ENCODE measurements at regions not wholly inside any gene's neighbourhood (a gene's known extent, or its start where the extent isn't known, plus 50 kb on each side); places are given as distances from the start of the nearest gene placed in this dataset.
"Not testable (repeated sequence)": the region's sequence is repeated elsewhere in the genome, so short reads cannot be mapped to it uniquely, and the experiment has no call there.

- no peak overlapping the region for H3K4me3 Mint-ChIP-seq (ENCODE audit: unreplicated experiment)
- H3K27me3 Mint-ChIP-seq (ENCODE audit: unreplicated experiment), result no peaks in the 10 kb centered on the region
- TF ChIP-seq, protein P1, sequence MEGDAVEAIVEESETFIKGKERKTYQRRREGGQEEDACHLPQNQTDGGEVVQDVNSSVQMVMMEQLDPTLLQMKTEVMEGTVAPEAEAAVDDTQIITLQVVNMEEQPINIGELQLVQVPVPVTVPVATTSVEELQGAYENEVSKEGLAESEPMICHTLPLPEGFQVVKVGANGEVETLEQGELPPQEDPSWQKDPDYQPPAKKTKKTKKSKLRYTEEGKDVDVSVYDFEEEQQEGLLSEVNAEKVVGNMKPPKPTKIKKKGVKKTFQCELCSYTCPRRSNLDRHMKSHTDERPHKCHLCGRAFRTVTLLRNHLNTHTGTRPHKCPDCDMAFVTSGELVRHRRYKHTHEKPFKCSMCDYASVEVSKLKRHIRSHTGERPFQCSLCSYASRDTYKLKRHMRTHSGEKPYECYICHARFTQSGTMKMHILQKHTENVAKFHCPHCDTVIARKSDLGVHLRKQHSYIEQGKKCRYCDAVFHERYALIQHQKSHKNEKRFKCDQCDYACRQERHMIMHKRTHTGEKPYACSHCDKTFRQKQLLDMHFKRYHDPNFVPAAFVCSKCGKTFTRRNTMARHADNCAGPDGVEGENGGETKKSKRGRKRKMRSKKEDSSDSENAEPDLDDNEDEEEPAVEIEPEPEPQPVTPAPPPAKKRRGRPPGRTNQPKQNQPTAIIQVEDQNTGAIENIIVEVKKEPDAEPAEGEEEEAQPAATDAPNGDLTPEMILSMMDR (IDR thresholded peaks at IDR 0.05; ENCODE audit: unreplicated experiment), result no peak
- no peaks in the 10 kb centered on the region for H3K36me3 Mint-ChIP-seq (ENCODE audit: low read depth, unreplicated experiment)
- H3K4me1 Mint-ChIP-seq (ENCODE audit: unreplicated experiment), result no peaks in the 10 kb centered on the region
- peaks cover 1% of the 10 kb centered on the region for H3K9me3 Mint-ChIP-seq (ENCODE audit: unreplicated experiment)
- H3K27ac Mint-ChIP-seq (ENCODE audit: unreplicated experiment), result no peak overlapping the region
- no peak for DNase-seq (ENCODE audit: low spot score)
Measured at GRCh38 chr5:25334350-25334749, 689.6 kb upstream of the CDH10 start.

GRCh38 chr5:25330721-25331120, 685.9 kb upstream of the CDH10 start:
- peaks cover 4% of the 10 kb centered on the region for H3K9me3 Mint-ChIP-seq (ENCODE audit: unreplicated experiment)
- no peaks in the 10 kb centered on the region for H3K27me3 Mint-ChIP-seq (ENCODE audit: unreplicated experiment)
- no peaks in the 10 kb centered on the region for H3K36me3 Mint-ChIP-seq (ENCODE audit: low read depth, unreplicated experiment)
- TF ChIP-seq, protein P1 (IDR thresholded peaks at IDR 0.05; ENCODE audit: unreplicated experiment), result no peak
- no peak for DNase-seq (ENCODE audit: low spot score)
- no peak overlapping the region for H3K4me3 Mint-ChIP-seq (ENCODE audit: unreplicated experiment)
- no peak overlapping the region for H3K27ac Mint-ChIP-seq (ENCODE audit: unreplicated experiment)
- no peaks in the 10 kb centered on the region for H3K4me1 Mint-ChIP-seq (ENCODE audit: unreplicated experiment)

GRCh38 chr5:25327172-25327571, 682.4 kb upstream of the CDH10 start:
- no peaks in the 10 kb centered on the region for H3K27me3 Mint-ChIP-seq (ENCODE audit: unreplicated experiment)

GRCh38 chr5:25301836-25302235, 657.1 kb upstream of the CDH10 start:
- Mint-ChIP-seq H3K27ac (ENCODE audit: unreplicated experiment) (no peak overlapping the region), H3K36me3 (ENCODE audit: low read depth, unreplicated experiment) (no peaks in the 10 kb centered on the region), H3K9me3 (ENCODE audit: unreplicated experiment) (no peaks in the 10 kb centered on the region), H3K4me3 (ENCODE audit: unreplicated experiment) (no peak overlapping the region), H3K4me1 (ENCODE audit: unreplicated experiment) (no peaks in the 10 kb centered on the region), H3K27me3 (ENCODE audit: unreplicated experiment) (no peaks in the 10 kb centered on the region)
- DNase-seq (ENCODE audit: low spot score), result no peak
- TF ChIP-seq, protein P1 (IDR thresholded peaks at IDR 0.05; ENCODE audit: unreplicated experiment), result no peak

More at GRCh38 chr5:25327172-25327571, 682.4 kb upstream of the CDH10 start:
- Mint-ChIP-seq H3K9me3 (ENCODE audit: unreplicated experiment) (peaks cover 4% of the 10 kb centered on the region), H3K4me3 (ENCODE audit: unreplicated experiment) (no peak overlapping the region), H3K4me1 (ENCODE audit: unreplicated experiment) (no peaks in the 10 kb centered on the region), H3K36me3 (ENCODE audit: low read depth, unreplicated experiment) (no peaks in the 10 kb centered on the region), H3K27ac (ENCODE audit: unreplicated experiment) (no peak overlapping the region)
- TF ChIP-seq, protein P1 (IDR thresholded peaks at IDR 0.05; ENCODE audit: unreplicated experiment), result no peak
- no peak for DNase-seq (ENCODE audit: low spot score)

DNA sequence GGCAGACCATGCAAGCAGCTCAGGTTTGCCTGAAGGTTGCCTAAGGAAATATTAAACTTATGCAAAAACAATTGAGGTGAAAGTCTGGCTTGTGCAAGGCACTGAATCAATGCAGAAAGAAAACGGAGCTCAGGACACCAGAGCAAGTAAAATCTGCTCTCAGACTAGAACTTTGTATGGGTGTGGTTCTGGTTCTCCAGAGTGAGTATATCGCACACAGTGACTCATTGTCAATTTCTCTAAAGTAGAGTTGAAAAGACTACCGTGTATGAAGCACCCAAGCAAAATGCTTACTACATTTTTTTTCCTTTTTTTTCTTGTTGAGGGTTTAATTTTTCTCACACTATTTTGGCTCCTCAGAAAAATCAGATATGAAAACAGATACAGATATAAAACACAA, 650.3 kb upstream of the CDH10 start:
- Mint-ChIP-seq H3K36me3 (ENCODE audit: low read depth, unreplicated experiment) (no peaks in the 10 kb centered on the region), H3K4me3 (ENCODE audit: unreplicated experiment) (no peak overlapping the region), H3K4me1 (ENCODE audit: unreplicated experiment) (no peaks in the 10 kb centered on the region), H3K27ac (ENCODE audit: unreplicated experiment) (no peak overlapping the region), H3K9me3 (ENCODE audit: unreplicated experiment) (no peaks in the 10 kb centered on the region), H3K27me3 (ENCODE audit: unreplicated experiment) (no peaks in the 10 kb centered on the region)
- no peak for DNase-seq (ENCODE audit: low spot score)
- TF ChIP-seq, protein P1 (IDR thresholded peaks at IDR 0.05; ENCODE audit: unreplicated experiment), result no peak

DNA sequence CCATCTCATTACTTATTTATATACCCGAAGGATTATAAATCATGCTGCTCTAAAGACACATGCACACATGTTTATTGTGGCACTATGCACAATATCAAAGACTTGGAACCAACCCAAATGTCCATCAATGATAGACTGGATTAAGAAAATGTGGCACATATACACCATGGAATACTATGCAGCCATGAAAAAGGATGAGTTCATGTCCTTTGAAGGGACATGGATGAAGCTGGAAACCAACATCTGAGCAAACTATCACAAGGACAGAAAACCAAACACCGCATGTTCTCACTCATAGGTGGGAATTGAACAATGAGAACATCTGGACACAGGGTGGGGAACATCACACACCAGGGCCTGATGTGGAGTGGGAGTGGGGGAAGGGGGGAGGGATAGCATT, 645.0 kb upstream of the CDH10 start:
- not testable (repeated sequence) for DNase-seq (ENCODE audit: low spot score); H3K4me1 Mint-ChIP-seq (ENCODE audit: unreplicated experiment); H3K27me3 Mint-ChIP-seq (ENCODE audit: unreplicated experiment); H3K9me3 Mint-ChIP-seq (ENCODE audit: unreplicated experiment); H3K4me3 Mint-ChIP-seq (ENCODE audit: unreplicated experiment); H3K36me3 Mint-ChIP-seq (ENCODE audit: low read depth, unreplicated experiment); H3K27ac Mint-ChIP-seq (ENCODE audit: unreplicated experiment)
